GM12892 (cell line): ENCODE measurements at regions not wholly inside any gene's neighbourhood (a gene's known extent, or its start where the extent isn't known, plus 50 kb on each side); places are given as distances from the start of the nearest gene placed in this dataset.

Source experiments
- DNase-seq: peaks from one replicate; pipeline ENCODE4 v3.0.0; 2011; ENCODE audit not compliant: insufficient read length
- FAIRE-seq: peaks from 2 replicates; lab custom pipeline; 2011; peaks lifted over from hg19 to GRCh38; lab: Jason Lieb, UNC
- POLR2A ChIP-seq: IDR thresholded peaks from 2 replicates; pipeline ENCODE4 v1.6.1; 2011; ENCODE audit warnings: low read depth, low read length, control low read depth
- POLR2AphosphoS5 ChIP-seq: IDR thresholded peaks from 2 replicates; pipeline ENCODE4 v1.6.1; 2011; ENCODE audit warnings: low read depth, low read length, control low read depth
- TAF1 ChIP-seq: IDR thresholded peaks from 2 replicates; pipeline ENCODE4 v1.6.1; 2011; ENCODE audit warnings: low read depth, mild to moderate bottlenecking, control low read depth, low read length, borderline replicate concordance

GRCh38 chr6:82062219-82062618 is 185.3 kb downstream of the IBTK start:
- DNase-seq = no peak
- TF ChIP-seq POLR2A (no peak), TAF1 (no peak)
- no peak for FAIRE-seq

GRCh38 chr6:82057846-82058554 is 189.5 kb downstream of the IBTK start:
- FAIRE-seq (no peak), DNase-seq (no peak)
- TF ChIP-seq TAF1 (no peak), POLR2A (no peak), POLR2AphosphoS5 (no peak)

- TF ChIP-seq TAF1 (no peak), POLR2AphosphoS5 (no peak), POLR2A (no peak)
- DNase-seq (no peak), FAIRE-seq (no peak)
Observed at GRCh38 chr6:82056567-82056966, 191.0 kb downstream of the IBTK start.

GRCh38 chr6:82045965-82046756 is 201.4 kb downstream of the IBTK start:
- no peak for DNase-seq
- FAIRE-seq = no peak
- TF ChIP-seq POLR2AphosphoS5 (no peak), POLR2A (no peak), TAF1 (no peak)

- FAIRE-seq = peak; percentile 64
- no peak for DNase-seq
- TF ChIP-seq POLR2A (no peak), POLR2AphosphoS5 (no peak), TAF1 (no peak)
Observed at GRCh38 chr6:82040405-82041221, 206.9 kb downstream of the IBTK start.

- DNase-seq (no peak), FAIRE-seq (no peak)
- TF ChIP-seq POLR2AphosphoS5 (no peak), TAF1 (no peak), POLR2A (no peak)
Observed at GRCh38 chr6:82038631-82039030, 208.9 kb downstream of the IBTK start.

GRCh38 chr6:82035526-82035925 is 212.0 kb downstream of the IBTK start:
- TF ChIP-seq POLR2AphosphoS5 = no peak
- no peak for TF ChIP-seq POLR2A
- no peak for TF ChIP-seq TAF1
- FAIRE-seq (no peak), DNase-seq (no peak)

- TF ChIP-seq POLR2A = no peak
- TF ChIP-seq POLR2AphosphoS5 = no peak
- no peak for TF ChIP-seq TAF1
- FAIRE-seq = no peak
- DNase-seq = no peak
Observed at GRCh38 chr6:82033631-82034211, 213.8 kb downstream of the IBTK start.

GRCh38 chr6:82032444-82032843 is 215.1 kb downstream of the IBTK start:
- no peak for FAIRE-seq

GRCh38 chr6:82030761-82031503 is 216.6 kb downstream of the IBTK start:
- FAIRE-seq (no peak), DNase-seq (no peak)
- TF ChIP-seq TAF1 = no peak
- no peak for TF ChIP-seq POLR2A
- TF ChIP-seq POLR2AphosphoS5 = no peak

More at GRCh38 chr6:82032444-82032843, 215.1 kb downstream of the IBTK start:
- DNase-seq = no peak
- TF ChIP-seq POLR2A (no peak), POLR2AphosphoS5 (no peak), TAF1 (no peak)

GRCh38 chr6:82030301-82030700 is 217.2 kb downstream of the IBTK start:
- no peak for FAIRE-seq
- DNase-seq = no peak
- no peak for TF ChIP-seq POLR2A
- no peak for TF ChIP-seq POLR2AphosphoS5
- TF ChIP-seq TAF1 = no peak
